Gastroesophageal sphincter (tissue), 4 donors: ENCODE measurements at regions not wholly inside any gene's neighbourhood (a gene's known extent, or its start where the extent isn't known, plus 50 kb on each side); places are given as distances from the start of the nearest gene placed in this dataset.
"Not testable (repeated sequence)": the region's sequence is repeated elsewhere in the genome, so short reads cannot be mapped to it uniquely, and the experiment has no call there.

Experiments used
- ATAC-seq: fragments of 150-250 bp; one replicate; pipeline ENCODE4 v1.9.1; 2016; ENCODE audit warnings: mild to moderate bottlenecking, moderate library complexity
- H3K27ac ChIP-seq, 4 donors: fragments of 200-600 bp; sonication (generic) in 3 of 4; 1 replicate in 3 of 4; 2 replicates in 1 of 4; pipeline ENCODE4 v1.5.1; 2016 to 2019
- H3K27me3 ChIP-seq: fragments of 200-600 bp; sonication (generic); one replicate; pipeline ENCODE4 v1.5.1; 2019
- H3K36me3 ChIP-seq, 2 donors: fragments of 200-600 bp; sonication (generic); one replicate each; pipeline ENCODE4 v1.5.1; 2019; ENCODE audit warnings: control low read depth in 1 of 2
- H3K4me1 ChIP-seq, 3 donors: fragments of 200-600 bp; sonication (generic); 1 replicate in 2 of 3; 2 replicates in 1 of 3; pipeline ENCODE4 v1.5.1; 2016 to 2019; ENCODE audit warnings: control low read depth in 2 of 3
- H3K4me3 ChIP-seq, 2 donors: fragments of 200-600 bp; sonication (generic); one replicate each; pipeline ENCODE4 v1.5.1; 2019; ENCODE audit warnings: mild to moderate bottlenecking in 1 of 2, moderate library complexity in 1 of 2
- H3K9me3 ChIP-seq, 3 donors: fragments of 200-600 bp; sonication (generic); one replicate each; pipeline ENCODE4 v1.5.1; 2017 to 2019; ENCODE audit warnings: control low read depth in 2 of 3
- CTCF ChIP-seq, 4 experiments: fragments of 200-600 bp in 2 of 4; fragments of 450-650 bp in 2 of 4; sonication (generic) in 1 of 4; IDR thresholded peaks; one replicate each; pipeline ENCODE4 v1.5.1; 2017 to 2019; ENCODE audit warnings: antibody characterized with exemption in 4 of 4, mild to moderate bottlenecking in 2 of 4, moderate library complexity in 2 of 4
- EP300 ChIP-seq: sonication (generic); formaldehyde crosslinking; IDR thresholded peaks from one replicate; pipeline ENCODE4 v1.6.1; 2017; ENCODE audit warnings: antibody characterized with exemption, mild to moderate bottlenecking
- POLR2A ChIP-seq, 2 donors: fragments of 450-650 bp; IDR thresholded peaks; one replicate each; pipeline ENCODE4 v1.6.1; 2017; ENCODE audit warnings: antibody characterized with exemption in 2 of 2, mild to moderate bottlenecking in 2 of 2, moderate library complexity in 1 of 2
- POLR2AphosphoS5 ChIP-seq: sonication (generic); formaldehyde crosslinking; IDR thresholded peaks from one replicate; pipeline ENCODE4 v1.6.1; 2017; ENCODE audit warnings: antibody characterized with exemption
- WGBS, 2 donors: methylation state at CpG; one replicate each; pipeline ENCODE4 v1.1.5; 2018; ENCODE audit warnings: low coverage in 1 of 2; 5-methylcytosine and 5-hydroxymethylcytosine counted together

- TF ChIP-seq POLR2A (IDR thresholded peaks at IDR 0.05) (no peak), POLR2AphosphoS5 (no peak), EP300 (no peak), CTCF (IDR thresholded peaks at IDR 0.05) (no peak)
- no peaks in the 10 kb centered on the region for H3K9me3 ChIP-seq
- 83 to 85% methylated on average over 3 of the region's 3 CpGs for WGBS, 2 donors
- no peak overlapping the region for H3K4me3 ChIP-seq
- H3K27ac ChIP-seq, result no peak overlapping the region
- H3K4me1 ChIP-seq, result no peaks in the 10 kb centered on the region
- H3K27me3 ChIP-seq, result no peaks in the 10 kb centered on the region
- no peak for ATAC-seq
- H3K36me3 ChIP-seq, result no peaks in the 10 kb centered on the region
These were observed 773.2 kb downstream of the FAM181B start for GRCh38 chr11:81960443-81960842.

GRCh38 chr11:81959341-81959740, 774.3 kb downstream of the FAM181B start:
- TF ChIP-seq EP300 (no peak), POLR2A (IDR thresholded peaks at IDR 0.05) (no peak), CTCF (IDR thresholded peaks at IDR 0.05) (no peak), POLR2AphosphoS5 (no peak)

GRCh38 chr11:81954301-81954700, 779.4 kb downstream of the FAM181B start:
- H3K27me3 ChIP-seq, ATAC-seq, H3K27ac ChIP-seq, H3K4me3 ChIP-seq, H3K36me3 ChIP-seq, H3K9me3 ChIP-seq, H3K4me1 ChIP-seq: not testable (repeated sequence)
- 83 to 91% methylated on average over 4 to 6 of the region's 6 CpGs for WGBS, 2 donors

More at GRCh38 chr11:81959341-81959740, 774.3 kb downstream of the FAM181B start:
- no peak for ATAC-seq
- Histone ChIP-seq H3K4me1 (no peaks in the 10 kb centered on the region), H3K36me3 (no peaks in the 10 kb centered on the region), H3K27ac (no peak overlapping the region), H3K4me3 (no peak overlapping the region), H3K9me3 (no peaks in the 10 kb centered on the region), H3K27me3 (no peaks in the 10 kb centered on the region)
- 21 to 24% methylated on average over 2 of the region's 2 CpGs for WGBS, 2 donors

GRCh38 chr11:81946831-81947230, 786.8 kb downstream of the FAM181B start:
- no peaks in the 10 kb centered on the region for H3K9me3 ChIP-seq
- H3K4me1 ChIP-seq, result no peaks in the 10 kb centered on the region
- ATAC-seq, result no peak
- no peaks in the 10 kb centered on the region for H3K27me3 ChIP-seq
- 68 to 83% methylated on average over 3 of the region's 3 CpGs for WGBS, 2 donors
- TF ChIP-seq CTCF (IDR thresholded peaks at IDR 0.05) (no peak), POLR2AphosphoS5 (no peak), EP300 (no peak), POLR2A (IDR thresholded peaks at IDR 0.05) (no peak)
- H3K36me3 ChIP-seq, result no peaks in the 10 kb centered on the region
- no peak overlapping the region for H3K4me3 ChIP-seq
- H3K27ac ChIP-seq, result no peak overlapping the region

GRCh38 chr11:81942646-81943045, 791.0 kb downstream of the FAM181B start:
- ATAC-seq, result no peak
- H3K27me3 ChIP-seq, result no peaks in the 10 kb centered on the region
- no peak overlapping the region for H3K27ac ChIP-seq
- TF ChIP-seq CTCF (IDR thresholded peaks at IDR 0.05), result no peak
- TF ChIP-seq POLR2A (IDR thresholded peaks at IDR 0.05), result no peak
- TF ChIP-seq EP300, result no peak
- no peak for TF ChIP-seq POLR2AphosphoS5
- no peaks in the 10 kb centered on the region for H3K9me3 ChIP-seq
- WGBS, 2 donors, result 68 to 81% methylated on average over 2 of the region's 2 CpGs
- no peak overlapping the region for H3K4me3 ChIP-seq
- no peaks in the 10 kb centered on the region for H3K4me1 ChIP-seq
- H3K36me3 ChIP-seq, result no peaks in the 10 kb centered on the region
